CD1c-positive myeloid dendritic cell (primary cell): ENCODE measurements at regions not wholly inside any gene's neighbourhood (a gene's known extent, or its start where the extent isn't known, plus 50 kb on each side); places are given as distances from the start of the nearest gene placed in this dataset.

Experiments used
- DNase-seq: peaks from one replicate; pipeline ENCODE4 v3.0.0-alpha.2; 2016; ENCODE audit errors: extremely low spot score

DNA sequence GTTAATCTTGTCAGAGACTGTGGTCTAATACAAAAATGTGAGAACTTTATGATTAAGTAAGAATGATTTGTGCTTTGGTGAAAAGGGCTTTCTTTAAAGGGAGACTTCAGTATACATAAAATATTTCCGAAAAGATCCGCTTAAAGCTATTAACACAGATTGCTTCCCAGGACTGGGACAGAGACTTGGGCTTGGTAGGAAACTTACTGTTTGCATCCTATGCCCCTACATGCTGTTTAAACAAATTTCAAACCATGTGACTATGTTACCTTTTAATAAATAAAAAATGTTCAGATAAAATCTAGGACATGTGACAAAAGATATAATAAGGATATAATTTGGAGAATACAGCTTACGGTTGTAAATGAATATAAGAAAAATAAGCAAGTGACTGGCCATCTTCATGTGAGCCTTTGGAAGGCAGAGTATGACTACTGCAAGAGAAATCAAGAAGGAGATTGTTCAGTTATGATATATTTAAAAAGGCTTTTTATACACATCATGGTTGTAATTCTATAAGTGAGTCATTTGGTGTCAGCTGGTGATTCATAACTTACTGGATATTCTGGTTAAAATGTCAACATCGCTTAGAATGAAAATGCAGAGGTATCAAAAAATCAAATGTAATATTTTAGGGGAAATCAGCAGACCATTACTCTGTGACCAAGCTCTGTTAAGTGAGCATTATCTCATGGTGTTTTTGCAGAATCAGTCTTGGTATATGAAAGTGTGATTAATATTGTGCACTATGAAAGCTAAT lies 234.7 kb upstream of the E2F7 start:
- DNase-seq: no peak

DNA sequence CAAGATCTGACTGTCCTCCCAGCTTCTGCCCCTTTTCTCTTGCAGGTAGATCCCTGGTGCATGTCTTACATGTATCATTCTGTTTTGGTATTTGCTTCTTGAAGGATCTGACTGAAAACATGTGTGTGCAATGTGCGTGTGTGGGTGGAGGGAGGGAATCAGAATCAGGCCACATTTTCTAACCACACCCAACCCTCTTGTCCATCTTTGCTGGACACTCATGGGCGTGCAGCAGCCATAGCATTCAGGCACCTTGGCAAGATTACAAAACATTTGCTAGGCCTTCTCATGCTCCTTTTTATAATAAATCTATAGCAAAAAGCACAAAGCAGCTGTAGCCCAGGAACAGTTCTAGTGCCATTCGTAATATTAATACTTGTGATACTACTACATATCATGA lies 233.6 kb upstream of the E2F7 start:
- DNase-seq: no peak

GRCh38 chr12:77294016-77294415 lies 228.6 kb upstream of the E2F7 start:
- no peak for DNase-seq

- DNase-seq: no peak
Measured at GRCh38 chr12:77274926-77275325, 209.6 kb upstream of the E2F7 start.

DNA sequence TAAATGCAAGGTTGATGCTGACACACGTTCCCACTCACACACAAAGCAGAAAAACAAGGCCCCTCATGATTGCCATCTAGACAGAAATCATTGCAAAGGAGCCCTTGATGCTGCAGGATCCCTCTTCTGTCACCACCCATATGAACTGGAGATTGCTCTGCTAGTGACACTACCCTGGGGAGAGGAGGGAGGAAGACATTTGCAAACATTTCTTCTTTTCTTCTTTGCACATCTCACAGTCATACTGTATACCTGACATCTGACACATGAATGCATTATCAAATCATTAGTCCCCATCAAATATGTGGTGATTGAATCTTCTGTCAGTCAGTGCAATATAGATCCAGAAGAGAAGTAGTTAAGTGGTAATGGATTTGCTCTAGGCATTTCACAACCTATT lies 208.5 kb upstream of the E2F7 start:
- DNase-seq: no peak

DNA sequence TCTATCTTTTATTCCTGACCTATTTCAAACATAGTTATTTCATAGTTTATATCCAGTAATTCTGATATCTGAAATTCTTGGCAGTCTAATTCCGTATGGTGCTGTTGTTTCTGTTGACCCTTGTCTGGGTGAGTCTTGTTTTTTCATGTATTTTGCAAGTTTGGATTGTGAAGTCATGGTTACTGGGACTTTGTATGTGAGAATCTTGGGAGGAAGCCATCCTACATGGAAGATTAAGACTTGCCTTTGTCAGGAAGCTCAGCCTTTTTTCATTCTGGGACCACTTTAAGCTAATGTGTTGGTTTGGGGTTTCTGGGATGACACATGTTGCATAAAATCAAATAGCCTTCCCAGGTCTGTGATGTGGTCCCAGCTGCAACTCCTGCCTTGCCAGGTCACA lies 191.6 kb upstream of the E2F7 start:
- no peak for DNase-seq

DNA sequence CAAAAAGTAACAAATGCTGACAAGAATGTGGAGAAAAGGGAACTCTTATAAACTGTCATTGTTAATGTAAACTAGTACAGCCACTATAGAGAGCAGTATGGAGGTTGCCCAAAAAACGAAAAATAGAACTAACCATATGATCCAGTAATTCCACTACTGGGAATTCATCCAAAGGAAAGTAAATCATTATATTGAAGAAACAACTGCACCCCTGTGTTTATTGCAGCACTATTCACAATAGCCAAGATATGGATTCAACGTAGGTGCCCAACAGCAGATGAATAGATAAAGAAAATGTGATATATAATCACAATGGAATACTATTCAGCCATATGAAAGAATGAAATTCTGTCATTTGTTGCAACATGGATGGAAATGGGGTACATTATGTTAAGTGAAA lies 188.0 kb upstream of the E2F7 start:
- DNase-seq: no peak

DNA sequence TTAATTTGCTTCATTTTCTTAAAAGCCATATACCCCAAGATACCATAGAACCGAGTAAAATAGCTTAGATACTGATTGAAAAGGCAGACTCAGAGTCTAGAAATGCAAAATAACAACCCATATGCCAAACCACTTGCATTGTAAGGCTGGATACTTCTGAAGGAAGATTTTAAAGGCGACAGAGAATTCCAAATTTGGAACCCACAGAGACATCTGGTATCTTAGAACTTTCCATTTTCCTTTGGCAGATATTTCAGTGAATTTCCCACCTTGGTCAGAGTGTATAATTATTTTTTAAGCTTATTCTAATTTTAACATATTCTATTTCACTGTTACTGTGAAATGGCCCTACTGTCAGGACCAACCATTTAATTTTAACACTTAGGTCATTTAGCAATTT lies 186.4 kb upstream of the E2F7 start:
- DNase-seq: no peak

GRCh38 chr12:77249892-77250291 lies 184.5 kb upstream of the E2F7 start:
- no peak for DNase-seq

- no peak for DNase-seq
Measured at GRCh38 chr12:77248036-77248435, 182.7 kb upstream of the E2F7 start.

DNA sequence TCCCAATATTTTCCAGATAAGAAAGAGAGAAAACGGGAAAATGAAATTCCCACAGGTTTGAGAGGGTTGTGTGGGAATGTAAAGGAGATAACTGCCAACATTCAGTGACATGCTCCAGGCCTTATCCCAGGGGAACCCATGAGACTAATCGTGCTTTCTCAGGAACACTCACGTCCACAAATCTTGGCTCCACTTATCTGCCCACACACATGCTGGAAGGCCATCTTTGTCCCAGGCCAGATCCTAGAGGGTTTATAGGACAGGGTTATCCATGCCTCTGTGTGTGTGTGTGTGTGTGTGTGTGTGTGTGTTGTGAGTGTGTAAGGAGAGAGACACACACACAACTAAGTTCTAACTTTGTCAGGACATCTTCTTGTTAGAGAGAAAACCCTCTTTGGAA lies 182.2 kb upstream of the E2F7 start:
- DNase-seq: no peak

- DNase-seq: no peak
Measured at GRCh38 chr12:77243345-77243744, 178.0 kb upstream of the E2F7 start.

GRCh38 chr12:77239617-77240016 lies 174.2 kb upstream of the E2F7 start:
- DNase-seq: no peak

DNA sequence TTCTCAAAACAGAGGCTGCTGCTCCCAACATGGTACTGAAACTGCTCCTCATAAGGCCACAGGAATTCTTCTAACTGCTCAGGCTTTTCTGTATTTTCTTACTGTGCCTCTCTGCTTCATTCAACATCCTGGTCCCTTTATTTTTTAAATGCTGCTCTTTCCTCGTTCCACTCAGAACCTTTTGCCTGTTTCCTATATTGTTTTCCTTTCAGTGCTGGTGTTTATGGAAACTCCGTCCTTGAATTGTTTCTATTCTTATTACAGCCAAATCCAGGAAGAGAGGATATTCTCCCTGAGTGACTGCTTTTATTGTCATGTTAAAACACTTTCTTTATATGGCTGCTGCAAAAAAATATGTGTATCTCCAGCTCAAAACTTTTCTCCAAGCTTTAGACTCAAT lies 173.0 kb upstream of the E2F7 start:
- no peak for DNase-seq

DNA sequence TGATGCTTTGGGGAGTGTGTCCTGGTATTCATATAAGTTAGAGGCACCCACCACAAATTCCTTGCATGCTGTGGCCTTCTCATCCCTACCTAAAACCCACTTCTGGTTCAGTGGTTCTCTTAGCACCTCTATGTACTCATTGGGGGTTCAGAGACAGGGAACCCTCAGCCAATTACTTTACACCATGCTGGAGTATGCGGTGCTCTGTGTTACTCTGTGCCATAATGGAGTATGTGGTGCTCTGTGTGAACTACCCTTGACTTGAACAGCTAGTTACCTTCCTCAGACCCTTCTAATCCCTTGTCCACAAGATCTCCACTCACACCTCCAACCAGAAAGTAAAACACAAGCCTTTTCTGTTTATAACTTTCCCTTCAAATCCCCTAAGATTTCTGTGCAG lies 172.5 kb upstream of the E2F7 start:
- DNase-seq: no peak

- DNase-seq: no peak
Measured at GRCh38 chr12:77236066-77236465, 170.7 kb upstream of the E2F7 start.

- no peak for DNase-seq
Measured at GRCh38 chr12:77232045-77232444, 166.7 kb upstream of the E2F7 start.

DNA sequence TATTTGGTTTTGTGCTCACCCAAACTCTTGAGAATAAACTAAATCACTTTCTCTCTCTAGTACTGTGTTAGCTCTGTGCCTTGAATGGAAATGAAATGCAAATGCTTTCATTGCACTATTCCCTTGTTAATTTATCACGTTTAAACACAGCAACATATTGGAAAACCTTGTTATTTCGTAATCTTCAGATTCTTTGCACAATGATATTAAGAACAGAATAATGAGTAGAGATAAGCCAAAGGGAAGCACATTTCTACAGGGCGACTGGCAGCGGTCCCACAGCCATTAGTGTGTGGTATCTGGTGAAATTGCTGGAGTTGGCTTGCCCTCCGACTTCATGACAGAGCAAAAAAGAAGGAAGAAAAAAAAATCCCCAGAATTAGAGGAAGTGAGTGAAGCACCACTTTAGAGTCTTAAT lies 166.1 kb upstream of the E2F7 start:
- no peak for DNase-seq

GRCh38 chr12:77229640-77230442 lies 164.5 kb upstream of the E2F7 start:
- DNase-seq: no peak

DNA sequence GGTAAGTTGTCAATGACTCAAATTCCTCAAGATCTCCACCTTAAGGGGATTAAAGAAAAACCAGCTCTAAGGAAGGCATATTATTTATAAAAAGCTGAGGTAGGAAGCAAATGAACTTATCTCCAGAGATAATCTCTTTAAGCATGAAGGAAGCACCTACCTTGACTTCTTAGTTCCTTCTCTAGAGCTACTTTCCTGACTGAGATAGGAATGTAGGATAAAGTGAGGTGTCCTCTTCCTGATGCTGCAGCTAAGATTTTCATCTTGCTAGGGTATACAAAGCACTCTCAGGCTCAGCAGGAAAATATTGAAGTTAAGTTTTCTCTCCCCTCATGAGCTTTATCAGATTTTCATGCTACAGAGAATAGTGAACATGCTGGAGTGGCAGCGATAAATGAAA lies 163.0 kb upstream of the E2F7 start:
- DNase-seq: no peak

DNA sequence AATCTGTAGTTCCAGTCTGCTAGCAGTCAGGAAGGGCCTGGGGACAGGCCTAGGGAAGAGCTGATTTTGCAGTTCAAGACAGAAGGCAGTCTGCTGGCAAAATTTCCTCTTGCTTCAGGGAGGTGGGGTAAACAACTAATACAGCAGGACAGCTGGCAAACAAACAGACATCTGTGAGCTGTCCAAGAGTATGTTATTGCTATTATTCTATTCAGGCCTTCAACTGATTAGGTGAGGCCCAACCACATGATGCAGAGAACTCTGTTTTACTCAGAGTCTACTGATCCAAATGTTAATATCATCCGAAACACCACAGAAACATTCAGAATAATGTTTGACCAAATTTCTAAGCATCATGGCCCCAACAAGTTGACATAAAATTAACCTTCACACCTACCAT lies 161.0 kb upstream of the E2F7 start:
- DNase-seq: no peak

GRCh38 chr12:77225373-77225772 lies 160.0 kb upstream of the E2F7 start:
- no peak for DNase-seq

GRCh38 chr12:77224346-77224745 lies 159.0 kb upstream of the E2F7 start:
- DNase-seq: no peak
